K562 (cell line): ENCODE measurements at regions not wholly inside any gene's neighbourhood (a gene's known extent, or its start where the extent isn't known, plus 50 kb on each side); places are given as distances from the start of the nearest gene placed in this dataset.
A peak's percentile ranks its signal among the peaks of the same experiment; 100 is the strongest.

ENCODE experiments used
- ATAC-seq: fragments of 200-7000 bp; cut with Tn5 transposase; 3 replicates; pipeline ENCODE4 v1.9.1; 2020; ENCODE audit warnings: moderate library complexity
- BruUV-seq: library from RNA; stranded (reverse); fragments of 400-500 nt; replicated peaks from 2 replicates; lab custom pipeline; 2021; lab: Mats Ljungman, UMichigan
- CTCF ChIA-PET: fragments of 300-600 bp; formaldehyde crosslinking; extraction: SDS; loops from one replicate; lab custom pipeline; 2021; ENCODE audit warnings: low intra/inter-chr PET ratio; lab: Yijun Ruan, JAX
- POLR2A ChIA-PET: fragments of 300-600, 350-650 bp; sonication (Branson Sonifier 250); formaldehyde crosslinking; extraction: SDS; loops from one replicate; lab custom pipeline; 2021; ENCODE audit warnings: antibody characterized with exemption, inconsistent platforms; lab: Yijun Ruan, JAX
- DNase-seq, 4 experiments: peaks; one replicate each; pipeline versions ENCODE4 v3.0.0 to v3.0.0-alpha.2; 2011 to 2018; ENCODE audit warnings: low spot score in 3 of 4, mixed read lengths in 3 of 4; ENCODE audit errors: extremely low read depth in 1 of 4
- FAIRE-seq: peaks from 2 replicates; lab custom pipeline; 2011; peaks lifted over from hg19 to GRCh38; lab: Jason Lieb, UNC
- H2AFZ ChIP-seq: 2 replicates; pipeline ENCODE4 v1.6.0; 2011; ENCODE audit warnings: low read depth, low read length, control low read depth, inconsistent platforms
- H3K27ac ChIP-seq: fragments of 200-600 bp; 3 replicates; pipeline ENCODE4 v1.8.0; 2011; ENCODE audit warnings: low read depth, mild to moderate bottlenecking, control low read depth, inconsistent platforms, low read length, moderate library complexity, mixed read lengths; ENCODE audit errors: extremely low read depth
- H3K27me3 ChIP-seq, 2 experiments: fragments of 300-600 bp in 1 of 2; 2 replicates in 1 of 2; 3 replicates in 1 of 2; pipeline versions ENCODE4 v1.6.0 to v1.8.0; 2011; ENCODE audit warnings: inconsistent platforms in 2 of 2, low read length in 2 of 2, mild to moderate bottlenecking in 1 of 2, mixed read lengths in 1 of 2, moderate library complexity in 1 of 2; ENCODE audit not compliant: control insufficient read depth in 2 of 2, insufficient read depth in 2 of 2
- H3K36me3 ChIP-seq: fragments of 300-600 bp; 3 replicates; pipeline ENCODE4 v1.8.0; 2011; ENCODE audit warnings: mild to moderate bottlenecking, low read length, inconsistent platforms; ENCODE audit not compliant: control insufficient read depth, insufficient read depth
- H3K4me1 ChIP-seq, 2 experiments: fragments of 200-600 bp in 1 of 2; replicated peaks in 1 of 2; 2 replicates in 1 of 2; 3 replicates in 1 of 2; pipeline versions ENCODE4 v1.5.1 to v1.8.0; 2011; ENCODE audit warnings: inconsistent platforms in 2 of 2, low read length in 2 of 2, mild to moderate bottlenecking in 1 of 2, mixed read lengths in 1 of 2, moderate library complexity in 1 of 2; ENCODE audit not compliant: control insufficient read depth in 2 of 2, insufficient read depth in 2 of 2
- H3K4me2 ChIP-seq: 2 replicates; pipeline ENCODE4 v1.6.1; 2011; ENCODE audit warnings: low read length, control low read depth, inconsistent platforms, mixed read lengths; ENCODE audit not compliant: insufficient read depth
- H3K4me3 ChIP-seq: fragments of 200-600 bp; sonication (generic), shearing (Covaris generic); 2 replicates; pipeline ENCODE4 v1.5.1; 2016; ENCODE audit warnings: control low read depth, inconsistent platforms
- H3K79me2 ChIP-seq: fragments of 200-600 bp; 3 replicates; pipeline ENCODE4 v1.8.0; 2011; ENCODE audit warnings: low read length, inconsistent platforms; ENCODE audit not compliant: control insufficient read depth, insufficient read depth
- H3K9ac ChIP-seq, 2 experiments: 2 replicates each; pipeline versions ENCODE4 v1.6.0 to v1.6.1; 2011; ENCODE audit warnings: low read depth in 2 of 2, low read length in 2 of 2, control low read depth in 1 of 2, inconsistent platforms in 1 of 2, mild to moderate bottlenecking in 1 of 2, mixed read lengths in 1 of 2; ENCODE audit not compliant: insufficient read depth in 1 of 2
- H3K9me1 ChIP-seq: one replicate; pipeline ENCODE4 v1.6.0; 2011; ENCODE audit warnings: inconsistent platforms, mild to moderate bottlenecking, low read length, moderate library complexity; ENCODE audit not compliant: control insufficient read depth, insufficient read depth
- H3K9me3 ChIP-seq: replicated peaks from 2 replicates; pipeline ENCODE4 v1.5.1; 2011; ENCODE audit warnings: low read depth, low read length, inconsistent platforms; ENCODE audit not compliant: control insufficient read depth, insufficient read depth
- H4K20me1 ChIP-seq: replicated peaks from 2 replicates; pipeline ENCODE4 v1.6.1; 2011; ENCODE audit warnings: low read length, inconsistent platforms, mixed read lengths; ENCODE audit not compliant: control insufficient read depth, insufficient read depth
- AFF4 ChIP-seq: sonication (generic); formaldehyde crosslinking; IDR thresholded peaks from 2 replicates; pipeline ENCODE4 v1.8.0; 2023; ENCODE audit warnings: mild to moderate bottlenecking, missing genetic modification reagents
- ELF2 ChIP-seq: fragments of 250-450 bp; sonication (Bioruptor Pico); IDR thresholded peaks from 2 replicates; pipeline ENCODE4 v1.5.0; 2021; ENCODE audit warnings: mild to moderate bottlenecking
- IRF9 ChIP-seq: fragments of 450-650 bp; IDR thresholded peaks from 2 replicates; pipeline ENCODE4 v1.6.1; 2016; ENCODE audit warnings: missing biosample characterization, missing genetic modification characterization
- PKNOX1 ChIP-seq: fragments of 450-650 bp; IDR thresholded peaks from 2 replicates; pipeline ENCODE4 v1.6.1; 2016
- PPARD ChIP-seq: fragments of 250-450 bp; sonication (Bioruptor Pico); IDR thresholded peaks from 2 replicates; pipeline ENCODE4 v1.8.0; 2022; ENCODE audit warnings: inconsistent platforms, mild to moderate bottlenecking, moderate library complexity
- PTBP1 ChIP-seq: fragments of 200-400 bp; formaldehyde crosslinking; IDR thresholded peaks from 2 replicates; pipeline ENCODE4 v1.6.1; 2017; ENCODE audit warnings: low read depth, low read length
- SPI1 ChIP-seq: IDR thresholded peaks from 2 replicates; pipeline ENCODE4 v1.6.1; 2011; ENCODE audit warnings: low read depth, low read length, control low read depth, borderline replicate concordance
- TEAD1 ChIP-seq, 2 experiments: fragments of 450-650 bp in 1 of 2; sonication (generic) in 1 of 2; formaldehyde crosslinking; IDR thresholded peaks; 2 replicates each; pipeline versions ENCODE4 v1.4.0 to v1.8.0; 2020 to 2022; ENCODE audit warnings: mild to moderate bottlenecking in 2 of 2, missing genetic modification reagents in 1 of 2
- TFAM ChIP-seq: fragments of 250-450 bp; sonication (Bioruptor Pico); conservative IDR thresholded peaks from 2 replicates; pipeline ENCODE4 v1.5.0; 2021; ENCODE audit warnings: mild to moderate bottlenecking, moderate library complexity
- ZNF174 ChIP-seq: fragments of 250-450 bp; sonication (Bioruptor Pico); IDR thresholded peaks from 2 replicates; pipeline ENCODE4 v1.4.0; 2020; ENCODE audit warnings: mild to moderate bottlenecking
- ZNF785 ChIP-seq: fragments of 250-450 bp; sonication (Bioruptor Pico); IDR thresholded peaks from 2 replicates; pipeline ENCODE4 v1.4.0; 2020; ENCODE audit warnings: mild to moderate bottlenecking
- WGBS: fragments of 100-300 bp; shearing (Covaris generic); methylation state at CpG from one replicate; pipeline ENCODE4 v1.1.6; 2016; ENCODE audit warnings: low coverage, mixed read lengths; ENCODE audit not compliant: insufficient coverage; ENCODE audit errors: missing lambda C conversion rate; 5-methylcytosine and 5-hydroxymethylcytosine counted together
- in situ Hi-C: fragments of 300-500 bp; cut with MboI; formaldehyde crosslinking; loops from 4 replicates; pipeline ENCODE4 v1.15.0; 2018; ENCODE audit warnings: inconsistent platforms, mixed read lengths
- intact Hi-C: fragments of 100-400 bp; cut with micrococcal nuclease; formaldehyde crosslinking; loops from 2 replicates; pipeline ENCODE4 v1.14.2; 2022

- TF ChIP-seq PKNOX1 (peak; percentile 68), ZNF785 (CRISPR knock-in tag) (no peak)
These were observed 1802.4 kb downstream of the MRPL39 start (continued) for GRCh38 chr21:23804866-23805265.

- WGBS, result 5% methylated on average over 6 of the region's 6 CpGs
- ChIA-PET CTCF (no interaction called here), POLR2A (no interaction called here)
- Histone ChIP-seq H2AFZ (peak overlapping the region; percentile 70), H3K79me2 (no peaks in the 10 kb centered on the region), H3K36me3 (no peaks in the 10 kb centered on the region), H3K4me1 (no peaks in the 10 kb centered on the region; a peak in 1 of 5 replicates), H3K4me3 (no peak overlapping the region), H3K27me3 (no peaks in the 10 kb centered on the region), H3K27ac (0 out of 3 replicates have a peak overlapping the region, but pooled peaks have one; percentile 19), H3K9me1 (no peaks in the 10 kb centered on the region), H4K20me1 (no peaks in the 10 kb centered on the region)
- BruUV-seq, result no TSS peak
- intact Hi-C loops, result no loop called here
- peak; percentile 48; the same call in 1 of the 3 replicates for ATAC-seq
- TF ChIP-seq ZNF174 (CRISPR knock-in tag), result no peak
- TF ChIP-seq TEAD1 (CRISPR knock-in tag; IDR thresholded peaks at IDR 0.05), result no peak
- no peak for TF ChIP-seq PTBP1
- TF ChIP-seq ELF2 (CRISPR knock-in tag), result no peak
- no peak for TF ChIP-seq TFAM (CRISPR knock-in tag)
- no peak for TF ChIP-seq PPARD (CRISPR knock-in tag)
- TF ChIP-seq SPI1, result 0 out of 2 replicates have a peak, but pooled peaks have one; percentile 21
- TF ChIP-seq IRF9 (tag), result no peak
- TF ChIP-seq AFF4 (CRISPR knock-in tag), result no peak
- TF ChIP-seq, all 486 proteins: peak for 1
- peak overlapping the region; percentile 12; the same call in 1 of the 2 replicates for H3K4me2 ChIP-seq
- in situ Hi-C loops, result no loop called here
- no peak overlapping the region for H3K9ac ChIP-seq
- no peaks in the 10 kb centered on the region for H3K9me3 ChIP-seq
- FAIRE-seq, result no peak
- no peak for DNase-seq
These were observed 1806.0 kb downstream of the MRPL39 start for GRCh38 chr21:23801292-23801691.
